GM12872 (cell line): ENCODE measurements at regions not wholly inside any gene's neighbourhood (a gene's known extent, or its start where the extent isn't known, plus 50 kb on each side); places are given as distances from the start of the nearest gene placed in this dataset.

Experiments
- CTCF ChIP-seq: IDR thresholded peaks from 3 replicates; pipeline ENCODE4 v1.5.1; 2011; ENCODE audit warnings: low read depth, mild to moderate bottlenecking, low read length, moderate library complexity; ENCODE audit not compliant: insufficient read depth

GRCh38 chr14:30162066-30162465 is 234.4 kb upstream of the PRKD1 start:
- no peak for TF ChIP-seq CTCF

DNA sequence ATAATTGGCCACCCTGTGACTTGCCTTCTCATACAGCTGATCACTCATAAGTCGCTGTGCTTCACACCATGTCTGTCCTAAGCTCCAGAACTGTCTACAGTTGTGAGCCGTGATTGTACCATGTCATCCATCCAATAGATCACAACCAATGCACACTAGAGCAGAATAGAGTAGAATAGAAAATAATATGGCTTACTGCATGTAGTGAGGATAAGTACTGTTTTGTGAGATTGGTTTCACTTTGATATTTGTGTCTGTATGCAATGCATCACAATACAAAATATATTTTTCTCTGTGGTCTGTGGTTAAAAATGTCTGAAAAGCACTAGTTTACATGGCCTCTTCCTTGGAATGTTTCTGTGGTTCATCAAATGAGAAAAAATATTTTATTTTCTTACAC is 237.6 kb upstream of the PRKD1 start:
- TF ChIP-seq CTCF = no peak

- TF ChIP-seq CTCF = no peak
These were observed 250.1 kb upstream of the PRKD1 start for GRCh38 chr14:30177781-30178180.

DNA sequence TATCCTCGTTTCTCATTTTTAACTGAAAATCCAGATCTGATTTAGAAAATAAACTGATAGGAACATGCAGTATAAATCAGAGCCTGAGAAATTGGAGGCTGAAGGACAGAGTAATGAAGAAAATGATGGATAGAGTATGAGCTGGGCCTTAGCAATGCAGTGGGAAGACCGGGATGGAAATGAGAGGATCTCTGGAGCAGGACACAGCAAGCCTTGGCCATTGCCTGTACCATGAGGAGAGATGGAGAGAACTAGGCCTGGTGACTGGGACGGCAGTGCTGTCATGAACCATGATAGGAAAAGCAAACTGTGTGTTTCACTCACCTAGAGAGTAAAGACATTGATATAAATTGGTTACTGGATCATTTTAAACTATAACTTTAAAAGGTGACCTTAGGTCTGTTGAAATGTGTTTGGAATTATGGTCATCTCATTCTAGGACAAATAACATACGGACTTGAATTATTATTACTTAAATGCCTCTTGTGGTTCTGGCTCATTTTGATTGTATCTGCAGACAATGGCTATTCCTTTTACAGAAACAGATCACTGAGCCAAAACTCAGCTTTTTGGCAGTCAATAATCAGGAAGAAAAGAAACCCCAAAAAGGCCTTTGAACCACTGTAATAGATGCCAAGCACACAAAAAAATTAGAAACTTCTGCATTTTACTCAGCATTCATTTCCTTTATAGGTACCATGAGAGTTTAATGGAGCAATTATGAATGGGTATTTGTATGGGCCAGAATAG is 251.9 kb upstream of the PRKD1 start:
- TF ChIP-seq CTCF = no peak

- TF ChIP-seq CTCF = no peak
These were observed 252.6 kb upstream of the PRKD1 start for GRCh38 chr14:30180219-30180618.

GRCh38 chr14:30185832-30186231 is 258.2 kb upstream of the PRKD1 start:
- no peak for TF ChIP-seq CTCF

DNA sequence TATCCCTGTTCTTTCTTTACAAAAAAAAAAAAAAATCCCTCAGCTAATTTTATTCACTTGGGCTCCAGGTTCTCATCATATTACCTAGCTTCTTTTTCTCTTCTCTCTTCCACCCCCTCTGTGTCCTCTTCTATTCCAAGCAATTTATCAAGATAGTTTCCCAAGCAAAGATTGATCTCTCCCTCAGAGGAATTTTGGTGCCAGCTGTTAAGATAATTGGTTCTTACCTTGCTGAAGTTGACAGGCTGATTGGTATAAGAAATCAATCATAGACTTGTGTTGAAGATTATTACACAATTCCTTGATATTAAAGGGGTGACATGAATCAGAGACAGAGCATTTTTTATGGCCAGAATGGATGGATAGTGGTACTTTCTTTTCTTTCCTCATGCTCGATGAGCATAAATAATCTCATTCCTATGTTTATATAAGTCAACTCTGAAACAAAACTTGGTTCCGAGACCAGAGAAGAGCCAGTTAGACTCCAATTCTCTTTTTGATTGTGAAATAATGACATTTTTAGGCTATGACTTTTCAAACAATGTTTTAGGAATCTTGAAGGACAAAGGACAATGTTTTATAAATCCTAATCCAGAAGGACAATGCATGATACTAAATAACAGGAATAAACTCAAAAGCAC is 264.1 kb upstream of the PRKD1 start:
- TF ChIP-seq CTCF = no peak
